Mesothelial cell of epicardium (in vitro differentiated cells): ENCODE measurements at regions not wholly inside any gene's neighbourhood (a gene's known extent, or its start where the extent isn't known, plus 50 kb on each side); places are given as distances from the start of the nearest gene placed in this dataset.

ENCODE experiments used
- DNase-seq, 2 experiments: peaks; one replicate each; pipeline ENCODE4 v3.0.0; 2021; ENCODE audit warnings: low spot score in 2 of 2; ENCODE audit not compliant: unreplicated experiment in 2 of 2
- H3K27ac Mint-ChIP-seq: 2 replicates; pipeline ENCODE4 v1.8.0; 2021; ENCODE audit warnings: mixed read lengths
- H3K27me3 Mint-ChIP-seq: 2 replicates; pipeline ENCODE4 v1.8.0; 2021; ENCODE audit warnings: low read depth, mixed read lengths
- H3K36me3 Mint-ChIP-seq: 2 replicates; pipeline ENCODE4 v1.8.0; 2021; ENCODE audit warnings: mixed read lengths
- H3K4me1 Mint-ChIP-seq: 2 replicates; pipeline ENCODE4 v1.8.0; 2021; ENCODE audit warnings: mixed read lengths
- H3K4me3 Mint-ChIP-seq: 2 replicates; pipeline ENCODE4 v1.8.0; 2021; ENCODE audit warnings: mild to moderate bottlenecking, moderate library complexity, mixed read lengths
- H3K9me3 Mint-ChIP-seq: 2 replicates; pipeline ENCODE4 v1.8.0; 2021; ENCODE audit warnings: mixed read lengths
- CTCF ChIP-seq: fragments of 200-600 bp; sonication (generic); IDR thresholded peaks from one replicate; pipeline ENCODE4 v1.5.0; 2021; ENCODE audit warnings: antibody characterized with exemption; ENCODE audit not compliant: unreplicated experiment

GRCh38 chr15:94056314-94056713 lies 175.0 kb upstream of the MCTP2 start:
- H3K4me3 Mint-ChIP-seq = no peak overlapping the region
- no peak overlapping the region for H3K27ac Mint-ChIP-seq
- DNase-seq = no peak
- H3K36me3 Mint-ChIP-seq = no peaks in the 10 kb centered on the region
- peaks cover 7% of the 10 kb centered on the region for H3K4me1 Mint-ChIP-seq
- peaks cover 31% of the 10 kb centered on the region for H3K27me3 Mint-ChIP-seq
- TF ChIP-seq CTCF = no peak
- H3K9me3 Mint-ChIP-seq = no peaks in the 10 kb centered on the region

GRCh38 chr15:94053626-94054025 lies 177.7 kb upstream of the MCTP2 start:
- no peak overlapping the region for H3K27ac Mint-ChIP-seq
- no peaks in the 10 kb centered on the region for H3K36me3 Mint-ChIP-seq
- no peaks in the 10 kb centered on the region for H3K9me3 Mint-ChIP-seq
- H3K4me1 Mint-ChIP-seq = peaks cover 2% of the 10 kb centered on the region
- H3K27me3 Mint-ChIP-seq = peaks cover 23% of the 10 kb centered on the region
- no peak for TF ChIP-seq CTCF
- no peak overlapping the region for H3K4me3 Mint-ChIP-seq
- DNase-seq = no peak

DNA sequence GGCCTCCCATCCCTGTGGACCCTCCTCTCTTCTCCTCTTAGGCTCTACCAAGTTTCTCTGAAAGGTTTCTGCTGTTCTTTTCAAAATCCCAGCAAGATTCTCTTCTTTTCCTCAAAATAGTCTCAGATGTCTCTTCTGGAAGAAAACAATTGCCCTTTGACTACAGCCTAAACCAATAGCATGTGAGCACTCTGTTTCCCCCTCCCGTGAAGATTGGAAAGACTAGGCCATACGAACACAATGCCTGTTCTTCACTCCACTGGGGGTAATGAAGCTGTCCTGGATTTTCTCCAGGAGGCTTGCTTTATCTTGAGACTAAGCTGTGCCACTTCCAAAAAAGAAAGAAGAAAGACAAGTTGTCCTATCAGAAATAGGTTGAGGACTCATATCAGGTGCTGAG lies 178.7 kb upstream of the MCTP2 start:
- DNase-seq = no peak
- H3K9me3 Mint-ChIP-seq = no peaks in the 10 kb centered on the region
- H3K27me3 Mint-ChIP-seq = peaks cover 18% of the 10 kb centered on the region
- TF ChIP-seq CTCF = no peak
- peaks cover 2% of the 10 kb centered on the region for H3K4me1 Mint-ChIP-seq
- H3K4me3 Mint-ChIP-seq = no peak overlapping the region
- no peak overlapping the region for H3K27ac Mint-ChIP-seq
- no peaks in the 10 kb centered on the region for H3K36me3 Mint-ChIP-seq

GRCh38 chr15:94047566-94047965 lies 183.8 kb upstream of the MCTP2 start:
- Mint-ChIP-seq H3K27me3 (peaks cover 3% of the 10 kb centered on the region), H3K4me1 (no peaks in the 10 kb centered on the region)

GRCh38 chr15:94042180-94042928 lies 189.0 kb upstream of the MCTP2 start:
- Mint-ChIP-seq H3K36me3 (no peaks in the 10 kb centered on the region), H3K9me3 (peaks cover 15% of the 10 kb centered on the region), H3K27ac (no peak overlapping the region), H3K4me1 (no peaks in the 10 kb centered on the region), H3K4me3 (no peak overlapping the region), H3K27me3 (peaks cover 1% of the 10 kb centered on the region)
- DNase-seq = no peak
- no peak for TF ChIP-seq CTCF

More at GRCh38 chr15:94047566-94047965, 183.8 kb upstream of the MCTP2 start:
- no peaks in the 10 kb centered on the region for H3K36me3 Mint-ChIP-seq
- no peak overlapping the region for H3K4me3 Mint-ChIP-seq
- no peak for DNase-seq
- H3K9me3 Mint-ChIP-seq = peaks cover 8% of the 10 kb centered on the region
- H3K27ac Mint-ChIP-seq = no peak overlapping the region
- TF ChIP-seq CTCF = no peak
